ENCODE measurements at regions not wholly inside any gene's neighbourhood (a gene's known extent, or its start where the extent isn't known, plus 50 kb on each side); places are given as distances from the start of the nearest gene placed in this dataset.
"Not testable (repeated sequence)": the region's sequence is repeated elsewhere in the genome, so short reads cannot be mapped to it uniquely, and the experiment has no call there.

DNA sequence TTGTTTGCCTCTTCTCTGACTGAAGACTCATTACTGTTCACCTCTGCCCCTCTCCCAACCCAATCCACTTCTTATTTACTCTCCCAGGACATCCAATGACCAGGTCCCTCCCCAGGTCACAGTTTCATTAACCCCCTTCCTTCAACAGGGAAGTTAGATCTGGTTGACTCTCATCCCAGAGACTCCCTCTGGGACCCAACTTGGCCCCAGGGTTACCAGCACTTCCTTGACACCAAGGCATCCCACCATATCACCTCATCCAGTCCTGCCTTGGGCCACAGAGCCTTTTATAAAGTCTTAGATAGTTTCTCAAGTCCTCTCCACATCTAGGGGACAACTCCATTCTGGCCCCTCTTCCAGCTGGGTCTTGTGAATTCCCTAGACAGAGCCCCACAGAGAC lies 470.6 kb upstream of the TSHZ3 start:
- no peak for DNase-seq

DNA sequence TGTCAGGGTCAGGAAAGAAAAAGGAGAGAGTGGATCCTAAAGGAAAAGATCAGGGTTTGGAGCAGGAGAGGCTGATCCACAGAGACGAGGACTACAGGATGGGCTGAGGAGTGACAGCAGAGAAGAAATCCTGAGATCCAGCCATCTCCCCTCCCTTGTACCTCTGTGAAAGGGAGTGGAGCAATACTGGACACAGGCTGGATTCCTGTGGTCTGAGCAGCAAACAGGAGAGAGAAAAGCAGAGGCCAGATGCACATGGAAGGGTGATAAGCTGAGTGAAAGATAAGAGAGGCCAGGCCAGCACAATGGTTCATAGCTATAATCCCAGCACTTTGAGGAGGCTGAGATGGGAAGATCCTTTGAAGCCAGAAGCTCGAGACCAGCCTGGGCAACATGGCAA lies 472.1 kb upstream of the TSHZ3 start:
- DNase-seq, result no peak

DNA sequence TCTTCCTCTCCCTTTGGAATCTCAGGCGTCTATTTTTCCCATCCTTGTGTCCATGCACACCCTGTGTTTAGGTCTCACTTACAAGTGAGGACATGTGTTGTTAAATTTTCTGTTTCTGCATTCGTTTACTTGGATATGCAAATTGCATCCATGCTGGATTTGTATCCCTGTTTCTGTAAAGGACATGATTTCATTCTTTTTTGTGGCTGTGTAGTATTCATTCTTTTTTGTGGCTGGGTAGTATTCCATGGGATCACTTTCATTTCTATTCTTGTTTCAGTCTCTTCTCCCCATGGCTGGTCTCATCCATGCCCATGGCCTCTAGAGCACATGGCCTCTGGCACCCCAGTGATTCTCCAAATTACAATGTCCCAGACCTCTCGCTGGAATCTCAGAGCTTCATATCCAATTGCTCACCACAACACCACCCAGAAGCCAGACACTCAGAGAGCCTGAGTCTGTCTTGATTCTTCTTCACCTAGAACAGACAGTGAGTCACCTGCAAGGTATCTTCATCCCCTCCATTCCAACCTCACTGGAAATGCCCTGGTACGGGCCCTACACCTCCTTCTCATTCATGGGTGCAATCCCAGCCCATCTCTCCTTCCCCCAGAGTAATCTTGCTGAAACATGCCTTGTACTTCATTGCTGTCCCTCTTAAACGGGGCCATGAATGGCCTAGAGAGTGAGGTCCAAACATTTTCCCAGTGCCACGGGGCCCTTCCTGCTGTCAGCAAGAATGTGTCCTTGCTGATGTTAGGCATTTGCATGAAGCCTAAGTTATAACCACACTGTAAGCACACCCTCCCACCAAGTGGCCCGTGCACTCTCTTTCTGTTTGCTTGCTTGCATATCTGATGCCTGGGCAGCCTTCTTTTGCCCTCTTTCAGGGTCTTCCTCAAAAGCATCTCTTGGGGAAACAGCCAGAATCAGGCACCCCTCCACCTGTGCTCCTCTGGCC lies 476.2 kb upstream of the TSHZ3 start:
- no peak for DNase-seq

DNA sequence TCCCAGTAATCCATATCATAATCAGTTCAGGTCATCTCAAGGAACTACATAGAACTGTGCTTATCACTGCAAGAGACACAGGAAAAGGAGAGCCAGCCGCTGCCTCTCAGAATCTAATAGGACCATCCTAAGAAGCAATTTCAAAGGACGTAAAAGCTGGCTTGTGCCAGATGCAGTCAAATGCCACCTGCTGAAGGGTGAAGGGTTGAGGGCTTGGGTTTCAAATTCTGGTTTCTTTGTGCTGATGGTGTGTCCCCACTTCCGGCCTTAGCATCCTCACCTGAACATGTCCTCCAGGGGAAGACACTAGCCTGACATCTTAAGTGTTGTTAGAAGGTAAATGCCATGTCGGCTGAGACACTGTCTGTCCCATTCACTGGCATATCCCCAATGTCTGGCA lies 477.1 kb upstream of the TSHZ3 start:
- no peak for DNase-seq

DNA sequence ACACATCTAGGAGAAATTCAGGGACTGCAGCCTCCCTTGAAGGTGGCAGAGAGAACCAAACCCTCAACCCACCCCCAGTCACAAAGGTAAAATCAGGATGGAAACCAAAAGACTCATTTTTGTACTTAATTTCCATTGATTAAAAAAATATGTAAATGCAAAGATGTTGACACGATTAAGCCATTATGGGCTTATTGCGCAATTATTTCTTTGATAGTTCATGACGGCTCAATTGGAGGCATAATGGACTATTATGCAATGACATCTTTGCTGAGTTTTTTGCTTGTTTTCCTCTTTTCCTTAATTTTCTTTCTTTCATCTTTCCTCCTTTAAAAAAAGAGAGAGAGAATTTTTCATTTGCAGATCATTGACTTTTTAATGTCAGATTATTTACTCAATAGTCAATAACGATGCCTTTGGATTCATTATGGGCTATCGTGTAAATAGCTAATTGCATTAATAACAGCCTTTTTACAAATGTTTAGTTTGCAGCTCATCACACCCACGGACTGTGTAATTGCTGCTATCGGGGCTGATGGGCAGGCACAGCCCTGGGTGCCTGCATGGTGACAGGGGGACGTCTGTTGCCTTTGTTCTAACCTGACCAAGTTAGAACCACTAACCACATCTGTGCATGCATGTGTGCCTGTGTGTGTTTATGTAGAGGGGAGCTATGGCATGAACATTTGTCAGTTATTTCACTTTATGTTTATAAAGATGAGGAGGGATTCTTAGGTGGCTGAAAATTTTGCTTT lies 482.4 kb upstream of the TSHZ3 start:
- DNase-seq, result no peak

DNA sequence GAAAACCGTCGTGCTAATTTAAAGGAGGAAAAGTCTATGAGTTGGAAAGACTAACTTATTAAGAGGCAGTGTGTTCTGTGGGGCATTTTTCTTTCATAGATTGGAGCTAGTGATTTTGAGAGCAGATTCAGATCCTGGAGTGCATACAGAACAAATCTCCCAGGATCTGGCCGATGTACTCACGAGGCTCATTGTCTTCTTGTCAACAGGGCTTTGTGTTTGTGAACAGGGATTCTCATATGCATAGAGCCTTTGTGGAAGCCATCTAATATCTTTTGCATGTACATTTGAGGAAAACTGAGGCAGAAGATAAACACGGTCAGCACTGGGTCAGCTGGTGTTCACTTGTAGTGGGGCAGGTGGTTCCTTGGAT lies 482.9 kb upstream of the TSHZ3 start:
- DNase-seq, result no peak

DNA sequence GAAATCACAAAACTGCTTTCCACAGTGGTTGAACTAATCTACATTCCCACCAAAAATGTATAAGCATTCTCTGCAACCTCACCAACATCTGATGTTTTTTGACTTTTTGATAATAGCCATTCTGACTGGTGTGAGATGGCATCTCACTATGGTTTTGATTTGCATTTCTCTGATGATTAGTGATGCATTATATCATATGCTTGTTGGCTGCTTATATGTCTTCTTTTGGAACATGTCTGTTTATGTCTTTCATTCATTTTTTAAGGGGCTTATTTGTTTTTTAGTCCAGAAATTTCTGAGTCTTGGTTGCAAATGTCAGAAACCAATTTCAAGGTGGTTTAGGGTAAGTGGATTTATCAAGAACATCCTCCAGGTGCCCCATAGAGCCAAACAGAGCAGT lies 484.8 kb upstream of the TSHZ3 start:
- DNase-seq, result no peak

DNA sequence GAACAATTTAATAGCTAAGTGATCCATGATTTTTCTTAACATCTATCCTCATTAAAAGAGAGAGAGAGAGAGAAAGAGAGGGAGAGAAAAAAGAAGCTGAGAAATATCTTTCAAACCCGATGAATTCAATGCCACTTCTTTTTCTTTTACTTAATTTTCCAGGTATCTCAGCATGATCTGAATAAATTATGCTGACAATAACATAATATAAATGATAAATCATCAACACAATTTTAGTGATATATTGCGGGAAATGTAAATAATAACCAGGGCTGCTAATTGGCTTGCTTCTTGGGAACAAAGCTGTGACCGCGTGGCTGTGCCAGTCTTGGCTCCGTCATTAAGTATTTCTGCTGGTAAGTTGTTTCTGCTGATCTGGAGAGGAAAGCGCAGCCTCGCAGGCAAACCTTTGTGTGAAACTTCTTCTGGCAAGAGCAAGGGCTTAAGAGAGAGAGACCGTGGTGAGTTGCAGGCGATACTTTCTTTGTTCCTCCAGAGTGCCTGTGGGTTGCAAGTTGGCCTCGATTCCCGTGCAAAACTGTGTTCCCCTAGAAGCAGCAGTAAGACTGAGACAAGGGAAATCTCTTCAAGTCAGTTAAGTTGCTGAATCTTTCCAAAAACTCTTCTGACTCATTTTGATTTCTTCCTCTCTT lies 489.1 kb upstream of the TSHZ3 start:
- DNase-seq, result no peak

DNA sequence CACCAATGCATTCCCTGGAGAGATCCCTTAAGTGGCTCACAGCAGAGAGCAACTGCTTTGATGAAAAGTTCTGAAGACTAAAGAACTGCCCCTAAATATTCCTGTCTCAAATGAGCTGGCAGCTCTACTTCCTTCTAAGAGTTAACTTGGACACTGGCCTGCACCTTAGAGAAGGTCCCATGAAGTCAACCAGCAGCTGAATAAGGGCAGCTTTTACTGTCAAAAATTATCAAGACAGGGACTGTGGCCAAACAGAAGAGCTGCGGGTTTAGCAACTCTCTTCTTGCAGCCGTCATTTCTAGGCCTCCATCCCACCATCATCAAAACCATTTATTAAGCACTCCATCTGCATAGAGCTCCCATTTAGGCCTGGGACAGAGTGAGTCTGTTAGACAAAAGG lies 491.1 kb upstream of the TSHZ3 start:
- DNase-seq, result no peak

DNA sequence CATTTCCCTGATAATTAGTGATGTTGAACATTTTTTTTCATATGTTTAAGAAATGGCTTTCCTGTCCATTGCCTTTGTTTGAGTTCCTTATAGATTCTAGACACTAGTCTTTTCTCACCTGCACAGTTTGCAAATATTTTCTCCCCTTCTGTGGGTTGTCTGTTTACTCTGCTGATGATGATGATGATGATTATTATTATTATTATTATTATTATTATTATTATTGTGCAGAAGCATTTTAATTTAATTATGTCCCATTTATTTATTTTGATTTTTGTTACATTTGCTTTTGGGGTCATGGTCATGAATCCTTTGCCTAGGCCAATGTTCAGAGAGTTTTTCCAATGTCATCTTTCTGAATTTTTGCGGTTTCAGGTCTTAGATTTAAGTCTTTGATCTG lies 492.5 kb upstream of the TSHZ3 start:
- DNase-seq, result no peak

DNA sequence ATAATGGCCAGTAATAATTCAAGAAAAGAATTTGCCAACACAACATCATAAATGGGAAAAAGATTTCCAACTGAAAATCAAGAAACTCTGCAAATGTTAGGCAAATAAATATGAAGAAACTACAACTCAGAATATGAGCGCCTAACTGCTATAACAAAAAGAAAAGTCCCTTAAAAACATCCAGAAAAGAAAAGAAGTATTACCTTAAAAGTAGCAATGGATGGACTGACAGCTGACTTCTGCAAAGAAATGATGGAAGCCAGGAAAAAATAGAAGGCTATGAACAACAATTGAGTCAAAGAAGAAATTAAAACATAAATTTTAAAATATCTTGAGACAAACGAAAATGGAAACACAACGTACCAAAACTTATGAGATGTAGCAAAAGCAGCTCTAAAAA lies 482.3 kb upstream of the ZNF507 start:
- DNase-seq, result no peak

DNA sequence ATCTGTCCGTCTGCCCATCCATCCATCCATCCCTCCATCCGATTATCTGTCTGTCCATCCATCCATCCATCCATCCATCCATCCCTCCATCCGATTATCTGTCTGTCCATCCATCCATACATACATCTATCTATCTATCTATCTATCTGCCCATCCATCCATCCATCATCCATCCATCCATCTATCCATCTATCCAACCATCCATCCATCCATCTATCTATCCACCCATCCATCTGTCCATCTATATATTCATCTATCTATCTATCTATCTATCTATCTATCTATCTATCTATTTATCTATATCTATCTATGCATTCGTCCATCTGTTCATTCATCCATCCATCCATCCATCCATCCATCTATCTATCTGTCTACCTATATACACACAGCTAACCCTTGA lies 471.1 kb upstream of the ZNF507 start:
- no peak for DNase-seq

DNA sequence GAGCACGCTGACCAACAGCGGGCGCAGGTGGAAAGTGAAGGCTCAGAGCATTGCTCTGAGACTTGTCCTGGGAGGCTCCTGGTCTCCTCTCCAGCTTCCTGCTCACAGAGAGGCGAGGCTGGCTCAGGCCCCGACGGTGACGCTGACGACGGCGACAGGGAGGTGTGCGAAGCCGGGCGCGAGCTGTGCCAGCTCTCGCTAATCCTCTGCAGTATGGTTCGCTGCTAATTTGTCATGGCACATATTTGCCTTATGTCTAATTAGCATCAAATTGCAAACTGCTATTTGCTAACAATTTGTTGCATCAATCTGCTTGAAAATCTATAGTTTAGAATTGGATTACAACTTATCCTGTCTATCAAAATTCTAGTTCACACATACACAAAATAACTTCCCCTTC lies 469.8 kb upstream of the ZNF507 start:
- DNase-seq, result no peak

DNA sequence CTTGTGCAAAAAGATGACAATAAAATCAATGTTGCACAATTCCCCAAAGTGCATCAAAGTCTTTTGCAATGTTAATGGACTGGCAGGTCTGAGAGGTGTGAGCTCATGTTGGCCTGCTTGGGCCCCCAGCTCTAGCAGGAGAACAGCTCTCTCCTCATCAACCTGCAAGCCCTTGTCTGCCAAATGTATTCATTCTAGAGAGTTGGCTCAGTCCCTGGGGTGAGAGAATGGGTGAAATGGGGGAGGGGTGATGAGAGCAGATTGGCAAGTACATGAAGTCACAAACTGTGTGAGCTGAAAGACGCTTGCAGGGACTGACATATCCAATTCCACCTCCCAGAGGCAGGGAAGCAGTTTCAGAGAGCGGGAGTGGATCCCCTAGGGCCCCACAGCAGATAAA lies 465.1 kb upstream of the ZNF507 start:
- no peak for DNase-seq

DNA sequence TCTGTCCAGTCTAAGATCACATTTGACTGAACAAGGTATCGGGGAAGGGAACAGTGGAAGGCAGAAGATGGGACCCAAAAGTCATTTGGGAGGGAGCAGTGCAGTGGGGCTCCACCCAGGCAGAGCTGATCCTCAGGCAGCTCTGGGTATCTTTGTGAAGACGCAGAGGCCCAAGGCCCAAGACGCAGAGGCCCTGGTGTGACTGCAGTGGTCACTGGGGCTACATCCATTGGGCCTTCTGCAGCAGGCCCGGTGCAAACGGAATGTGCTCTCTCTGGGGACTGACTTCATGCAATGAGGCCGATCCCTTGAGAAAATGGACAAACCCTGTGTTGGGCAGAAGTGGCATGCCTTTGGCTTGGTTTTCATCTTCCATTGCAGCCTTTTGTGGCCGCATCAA lies 463.4 kb upstream of the ZNF507 start:
- DNase-seq, result no peak

DNA sequence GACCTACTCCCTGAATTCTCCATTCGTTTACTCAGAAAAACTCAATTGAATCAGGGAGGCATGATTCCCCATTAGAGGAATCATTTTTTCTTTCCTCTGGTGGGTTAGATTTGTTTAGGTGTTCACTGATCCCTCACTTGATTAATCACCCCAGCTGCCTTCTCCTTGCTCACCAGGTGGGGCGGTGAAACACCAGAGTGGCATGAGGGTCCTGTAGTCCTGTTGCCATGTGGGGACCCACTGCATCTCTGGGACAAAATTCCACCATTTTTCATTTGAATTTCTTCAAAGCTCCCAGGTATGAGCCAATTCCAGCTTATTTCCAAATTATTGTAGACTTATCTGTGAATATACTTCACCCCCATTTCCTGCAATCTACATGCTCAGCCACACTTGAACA lies 462.7 kb upstream of the ZNF507 start:
- no peak for DNase-seq

DNA sequence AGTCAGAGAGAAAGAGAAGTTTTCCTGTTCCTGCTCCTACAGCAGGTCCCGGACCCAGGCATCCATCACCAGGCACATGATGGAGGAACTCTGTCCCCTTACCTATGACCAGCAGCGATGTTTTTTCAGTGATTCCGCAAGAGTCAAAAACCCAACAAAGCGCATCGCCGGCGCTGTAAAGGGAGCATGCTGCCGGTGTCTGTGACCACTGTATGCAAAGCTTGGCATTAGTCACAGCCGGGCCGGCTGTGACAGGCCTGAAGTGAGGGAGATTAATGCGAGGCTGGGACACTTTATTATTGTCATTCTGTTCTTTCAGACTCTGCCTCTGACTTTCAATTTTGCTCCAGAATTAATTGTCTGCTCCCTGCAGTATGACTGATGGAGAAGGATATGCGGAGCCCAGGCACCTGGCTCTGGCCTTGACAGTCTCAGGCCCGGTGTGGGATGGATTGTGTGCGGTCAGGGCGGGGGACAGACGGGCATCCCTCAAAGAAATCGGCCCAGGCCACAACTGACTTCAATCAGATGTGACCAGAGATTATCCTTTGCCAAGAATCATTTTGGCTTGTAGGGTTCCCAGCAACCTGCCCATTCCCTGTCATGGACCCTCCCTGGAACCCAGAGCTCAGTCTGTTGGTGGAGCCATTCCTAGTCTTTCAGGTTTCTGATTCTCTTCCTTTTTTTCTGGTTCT lies 462.0 kb upstream of the ZNF507 start:
- DNase-seq, result no peak

DNA sequence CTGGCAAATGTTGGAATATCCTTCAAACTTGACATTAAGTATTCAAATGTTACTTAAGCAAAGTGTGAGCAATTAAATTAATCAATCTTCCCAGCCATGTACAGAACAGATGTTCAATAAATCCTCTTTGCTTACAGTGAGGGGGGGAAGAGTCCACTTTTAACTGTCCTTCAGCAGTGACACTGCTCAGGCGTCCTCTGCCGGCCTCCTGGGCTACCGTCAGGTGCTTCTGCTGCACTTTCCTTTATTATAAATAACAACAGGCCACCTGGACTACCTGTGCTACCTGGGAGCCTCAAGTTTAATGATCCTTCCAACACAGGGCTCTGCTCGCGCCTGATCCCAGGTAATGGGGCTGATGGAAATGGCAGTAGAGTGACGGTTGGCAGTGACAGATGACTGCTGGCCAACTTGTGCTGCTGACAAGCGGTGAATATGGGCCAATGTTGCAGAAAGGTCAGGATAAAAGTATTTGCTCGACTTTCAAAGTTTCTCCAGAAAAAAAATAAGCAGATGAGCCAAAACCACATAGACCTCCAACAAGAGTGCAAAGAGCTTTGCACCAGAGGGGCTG lies 460.0 kb upstream of the ZNF507 start:
- DNase-seq, result no peak

DNA sequence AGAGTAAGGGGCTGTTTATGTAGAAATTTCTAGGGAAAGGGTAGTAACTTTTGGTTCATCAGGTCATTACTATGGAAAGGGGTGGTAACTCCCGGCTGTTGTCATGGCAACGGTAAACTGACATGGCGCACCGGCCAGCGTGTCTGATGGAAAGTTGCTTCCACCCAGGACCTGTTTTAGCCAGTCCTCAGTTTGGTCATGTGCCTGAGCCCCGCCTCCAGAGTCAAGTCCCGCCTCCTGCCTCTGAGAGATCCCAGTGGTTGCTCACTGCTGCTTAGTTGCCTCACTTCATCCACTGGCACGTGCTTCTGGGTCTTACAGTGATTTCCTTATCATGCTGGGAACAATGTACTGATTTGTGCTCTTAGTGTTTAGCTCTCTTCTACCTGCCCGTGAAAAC lies 455.2 kb upstream of the ZNF507 start:
- DNase-seq, result no peak

DNA sequence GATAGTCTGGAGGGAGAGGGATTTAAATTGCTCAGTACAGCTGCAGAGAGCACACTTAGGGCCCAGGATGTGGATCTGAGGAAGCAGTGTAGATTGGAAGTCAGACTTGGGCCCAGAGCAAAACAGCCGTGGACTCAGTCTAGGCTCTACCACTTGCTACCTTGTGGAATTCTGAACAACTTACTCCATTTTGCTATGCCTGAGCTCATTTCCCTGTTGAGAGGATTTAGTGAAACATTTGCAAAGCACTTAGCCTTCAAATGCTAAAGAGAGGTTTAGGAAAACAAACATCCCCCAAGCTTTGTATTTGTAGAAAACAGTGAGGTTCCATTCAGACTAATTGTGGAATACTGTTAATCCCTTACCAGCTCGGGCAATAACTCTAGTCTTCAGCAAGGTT lies 453.4 kb upstream of the ZNF507 start:
- no peak for DNase-seq

DNA sequence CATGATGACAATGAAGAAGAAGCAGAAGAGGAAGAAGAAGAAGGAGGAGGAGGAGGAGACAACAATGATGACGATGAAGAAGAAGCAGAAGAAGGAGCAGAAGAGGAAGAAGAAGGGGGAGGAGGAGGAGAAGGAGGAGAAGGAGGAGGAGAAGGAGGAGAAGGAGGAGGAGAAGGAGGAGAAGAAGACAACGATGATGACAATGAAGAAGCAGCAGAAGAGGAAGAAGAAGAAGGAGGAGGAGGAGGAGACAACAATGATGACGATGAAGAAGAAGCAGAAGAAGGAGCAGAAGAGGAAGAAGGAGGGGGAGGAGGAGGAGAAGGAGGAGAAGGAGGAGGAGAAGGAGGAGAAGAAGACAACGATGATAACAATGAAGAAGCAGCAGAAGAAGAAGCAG lies 451.9 kb upstream of the ZNF507 start:
- DNase-seq, result not testable (repeated sequence)

DNA sequence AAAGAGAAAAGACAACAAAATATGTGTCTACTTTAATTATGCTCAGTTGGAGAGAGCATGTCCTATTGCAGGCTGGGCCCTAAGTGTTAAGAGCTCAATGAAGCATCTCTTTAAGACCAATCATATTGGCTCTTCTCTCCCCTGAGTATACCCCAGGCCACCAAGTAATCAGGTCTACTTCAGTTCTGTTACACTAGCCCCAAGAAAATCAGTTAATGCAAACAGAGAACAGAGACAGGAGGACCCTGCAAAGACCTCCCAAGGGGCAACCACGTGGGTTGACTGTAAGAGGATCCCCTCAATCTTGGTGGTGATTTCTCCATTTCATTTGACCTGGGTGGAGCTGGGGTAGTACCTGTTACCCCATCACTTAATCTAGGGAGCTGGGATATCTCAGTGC lies 451.0 kb upstream of the ZNF507 start:
- DNase-seq, result no peak

DNA sequence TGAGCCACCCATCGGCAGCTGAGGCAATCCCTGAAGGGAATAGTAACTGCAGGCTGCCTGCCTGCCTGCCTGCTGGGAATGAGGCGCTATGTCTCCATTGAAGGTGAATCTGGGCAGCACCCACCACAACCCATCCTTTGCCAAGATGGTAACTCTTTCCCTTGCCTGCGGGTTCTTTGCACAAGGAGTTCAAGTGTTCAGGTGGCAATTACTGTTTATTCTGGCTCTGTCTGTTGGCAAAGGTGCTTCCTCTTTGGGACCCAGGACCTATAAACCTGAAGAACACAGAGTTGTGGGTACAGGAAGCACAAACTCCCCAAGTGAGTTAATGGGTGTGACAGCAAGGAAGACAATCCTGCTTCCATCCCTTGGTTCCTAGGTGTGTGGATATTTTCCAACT lies 448.1 kb upstream of the ZNF507 start:
- DNase-seq, result no peak
